ENCODE measurements at regions not wholly inside any gene's neighbourhood (a gene's known extent, or its start where the extent isn't known, plus 50 kb on each side); places are given as distances from the start of the nearest gene placed in this dataset.
"Not testable (repeated sequence)": the region's sequence is repeated elsewhere in the genome, so short reads cannot be mapped to it uniquely, and the experiment has no call there.

- ATAC-seq (ENCODE audit: low read depth in 2 of 2) (no peak), DNase-seq (no peak)
- Mint-ChIP-seq H3K27ac (peak overlapping the region in 1 of 6 donors; percentile 7), H3K36me3 (no peaks in the 10 kb centered on the region), H3K4me3 (no peak overlapping the region), H3K9me3 (no peaks in the 10 kb centered on the region), H3K4me1 (no peaks in the 10 kb centered on the region), H3K27me3 (peaks cover 0 to 4% (median under 1%) of the 10 kb centered on the region in 3 donors)
Observed at GRCh38 chr1:236343246-236343870, 50.7 kb upstream of the EDARADD start.

- no peak for ATAC-seq (ENCODE audit: low read depth in 2 of 2)
- H3K9me3 Mint-ChIP-seq = no peaks in the 10 kb centered on the region
- no peak overlapping the region for H3K27ac Mint-ChIP-seq
- no peaks in the 10 kb centered on the region for H3K4me1 Mint-ChIP-seq
- H3K36me3 Mint-ChIP-seq = no peaks in the 10 kb centered on the region
- DNase-seq = no peak
- H3K4me3 Mint-ChIP-seq = no peak overlapping the region
- peaks cover 0 to 8% (median 0%) of the 10 kb centered on the region in 3 donors for H3K27me3 Mint-ChIP-seq
Observed at GRCh38 chr1:236342403-236343245, 51.5 kb upstream of the EDARADD start.

- no peak for ATAC-seq (ENCODE audit: low read depth in 2 of 2)
Observed at GRCh38 chr1:236341298-236341697, 52.8 kb upstream of the EDARADD start.

GRCh38 chr1:236338096-236338495 is 56.0 kb upstream of the EDARADD start:
- Mint-ChIP-seq H3K9me3 (no peaks in the 10 kb centered on the region), H3K27me3 (peaks cover 0 to 4% (median 0%) of the 10 kb centered on the region in 3 donors), H3K27ac (no peak overlapping the region), H3K4me3 (no peak overlapping the region), H3K4me1 (no peaks in the 10 kb centered on the region), H3K36me3 (no peaks in the 10 kb centered on the region)
- DNase-seq = no peak
- no peak for ATAC-seq (ENCODE audit: low read depth in 2 of 2)

More at GRCh38 chr1:236341298-236341697, 52.8 kb upstream of the EDARADD start:
- Mint-ChIP-seq H3K4me1 (no peaks in the 10 kb centered on the region), H3K36me3 (no peaks in the 10 kb centered on the region), H3K27ac (no peak overlapping the region), H3K27me3 (peaks cover 0 to 4% (median 0%) of the 10 kb centered on the region in 3 donors), H3K4me3 (no peak overlapping the region), H3K9me3 (no peaks in the 10 kb centered on the region)
- no peak for DNase-seq

GRCh38 chr1:236336084-236336483 is 54.3 kb upstream of the ERO1B start:
- H3K36me3 Mint-ChIP-seq = no peaks in the 10 kb centered on the region
- H3K27me3 Mint-ChIP-seq = peaks cover 0 to 4% (median 0%) of the 10 kb centered on the region in 3 donors
- no peak overlapping the region for H3K27ac Mint-ChIP-seq
- ATAC-seq (ENCODE audit: low read depth in 2 of 2) (no peak), DNase-seq (no peak)
- H3K9me3 Mint-ChIP-seq = no peaks in the 10 kb centered on the region
- H3K4me3 Mint-ChIP-seq = no peak overlapping the region
- H3K4me1 Mint-ChIP-seq = no peaks in the 10 kb centered on the region

GRCh38 chr1:236335633-236336032 is 53.9 kb upstream of the ERO1B start:
- H3K9me3 Mint-ChIP-seq; H3K4me3 Mint-ChIP-seq; H3K27ac Mint-ChIP-seq; H3K4me1 Mint-ChIP-seq; DNase-seq; H3K27me3 Mint-ChIP-seq; H3K36me3 Mint-ChIP-seq; ATAC-seq (ENCODE audit: low read depth in 2 of 2): not testable (repeated sequence)

- no peaks in the 10 kb centered on the region for H3K9me3 Mint-ChIP-seq
- H3K4me3 Mint-ChIP-seq = no peak overlapping the region
- H3K4me1 Mint-ChIP-seq = no peaks in the 10 kb centered on the region
- DNase-seq (no peak), ATAC-seq (ENCODE audit: low read depth in 2 of 2) (no peak)
- H3K27me3 Mint-ChIP-seq = peaks cover 0 to 4% (median 0%) of the 10 kb centered on the region in 3 donors
- H3K27ac Mint-ChIP-seq = no peak overlapping the region
- H3K36me3 Mint-ChIP-seq = no peaks in the 10 kb centered on the region
Observed at GRCh38 chr1:236334893-236335545, 53.3 kb upstream of the ERO1B start.

- DNase-seq (no peak), ATAC-seq (ENCODE audit: low read depth in 2 of 2) (no peak)
- H3K36me3 Mint-ChIP-seq = no peaks in the 10 kb centered on the region
Observed at GRCh38 chr1:236332092-236332758, 50.5 kb upstream of the ERO1B start.

More at GRCh38 chr1:236332092-236332758, 50.5 kb upstream of the ERO1B start:
- Mint-ChIP-seq H3K27ac (no peak overlapping the region), H3K27me3 (no peaks in the 10 kb centered on the region), H3K4me1 (no peaks in the 10 kb centered on the region), H3K9me3 (no peaks in the 10 kb centered on the region), H3K4me3 (peak overlapping the region in 1 of 8 donors; percentile 35)
